PC-3 (cell line): ENCODE measurements at regions not wholly inside any gene's neighbourhood (a gene's known extent, or its start where the extent isn't known, plus 50 kb on each side); places are given as distances from the start of the nearest gene placed in this dataset.

Source experiments
- ATAC-seq: fragments of 200-7000 bp; cut with Tn5 transposase; 2 replicates; pipeline ENCODE4 v1.9.1; 2020; ENCODE audit warnings: mild to moderate bottlenecking, moderate library complexity
- BruUV-seq: library from RNA; stranded (reverse); fragments of 400-500 nt; replicated peaks from 2 replicates; lab custom pipeline; 2021; lab: Mats Ljungman, UMichigan
- CTCF ChIA-PET: fragments of 300-600 bp; sonication (Branson Sonifier 250); formaldehyde crosslinking; loops from one replicate; lab custom pipeline; 2022; ENCODE audit warnings: antibody characterized with exemption; lab: Charles Lee
- POLR2A ChIA-PET: fragments of 300-600 bp; sonication (Branson Sonifier 250); formaldehyde crosslinking; loops from one replicate; lab custom pipeline; 2022; ENCODE audit warnings: antibody characterized with exemption; ENCODE audit not compliant: unreplicated experiment; lab: Charles Lee
- DNase-seq: peaks from one replicate; pipeline ENCODE4 v3.0.0-alpha.2; 2015
- H2AFZ ChIP-seq: fragments of 300-600 bp; sonication (generic); 2 replicates; pipeline ENCODE4 v1.6.0; 2016; ENCODE audit warnings: antibody characterized with exemption, low read length
- H3F3A ChIP-seq: fragments of 300-600 bp; sonication (generic); one replicate; pipeline ENCODE4 v1.6.0; 2017; ENCODE audit warnings: antibody characterized with exemption, low read length, control low read depth, mild to moderate bottlenecking; ENCODE audit not compliant: unreplicated experiment
- H3K27ac ChIP-seq: fragments of 300-600 bp; sonication (generic); 2 replicates; pipeline ENCODE4 v1.5.1; 2016; ENCODE audit warnings: mild to moderate bottlenecking, low read length
- H3K27me3 ChIP-seq: fragments of 300-600 bp; sonication (generic); 2 replicates; pipeline ENCODE4 v1.6.1; 2016; ENCODE audit warnings: low read length, mixed read lengths
- H3K36me3 ChIP-seq: fragments of 300-600 bp; sonication (generic); 2 replicates; pipeline ENCODE4 v1.6.1; 2016; ENCODE audit warnings: low read depth, mixed run types, low read length, mixed read lengths
- H3K4me1 ChIP-seq: fragments of 300-600 bp; sonication (generic); 2 replicates; pipeline ENCODE4 v1.5.1; 2016; ENCODE audit warnings: low read length; ENCODE audit not compliant: insufficient read depth
- H3K4me2 ChIP-seq: fragments of 300-600 bp; sonication (generic); 2 replicates; pipeline ENCODE4 v1.6.0; 2016; ENCODE audit warnings: low read length
- H3K4me3 ChIP-seq: fragments of 300-600 bp; sonication (generic); 2 replicates; pipeline ENCODE4 v1.5.1; 2016; ENCODE audit warnings: mild to moderate bottlenecking, low read length, mixed read lengths
- H3K79me2 ChIP-seq: fragments of 300-600 bp; sonication (generic); 2 replicates; pipeline ENCODE4 v1.6.1; 2017; ENCODE audit warnings: low read length, mixed read lengths
- H3K9ac ChIP-seq: fragments of 300-600 bp; sonication (generic); 2 replicates; pipeline ENCODE4 v1.6.0; 2016; ENCODE audit warnings: mild to moderate bottlenecking, low read length
- H3K9me2 ChIP-seq: fragments of 300-600 bp; sonication (generic); replicated peaks from 2 replicates; pipeline ENCODE4 v1.6.1; 2016; ENCODE audit warnings: mixed run types, low read length, mixed read lengths
- H3K9me3 ChIP-seq: fragments of 300-600 bp; sonication (generic); 2 replicates; pipeline ENCODE4 v1.6.1; 2016; ENCODE audit warnings: low read length, mixed read lengths
- H4K20me1 ChIP-seq: fragments of 300-600 bp; sonication (generic); 2 replicates; pipeline ENCODE4 v1.6.1; 2016; ENCODE audit warnings: low read length, mixed read lengths
- EZH2 ChIP-seq: fragments of 300-600 bp; sonication (generic); IDR thresholded peaks from one replicate; pipeline ENCODE4 v1.6.1; 2017; ENCODE audit warnings: antibody characterized with exemption, mild to moderate bottlenecking, low read length; ENCODE audit not compliant: unreplicated experiment
- EZH2phosphoT487 ChIP-seq: fragments of 300-600 bp; sonication (generic); IDR thresholded peaks from 2 replicates; pipeline ENCODE4 v1.6.1; 2018; ENCODE audit warnings: mild to moderate bottlenecking, antibody characterized with exemption, low read length, borderline replicate concordance
- intact Hi-C: fragments of 100-400 bp; cut with micrococcal nuclease; formaldehyde crosslinking; loops from 2 replicates; pipeline ENCODE4 v1.9.0; 2023
- TF ChIP-seq, protein P1 (sequence below): fragments of 300-600 bp; sonication (generic); conservative IDR thresholded peaks from 2 replicates; pipeline ENCODE4 v1.5.1; 2017; ENCODE audit warnings: antibody characterized with exemption, low read depth, mild to moderate bottlenecking, low read length

DNA sequence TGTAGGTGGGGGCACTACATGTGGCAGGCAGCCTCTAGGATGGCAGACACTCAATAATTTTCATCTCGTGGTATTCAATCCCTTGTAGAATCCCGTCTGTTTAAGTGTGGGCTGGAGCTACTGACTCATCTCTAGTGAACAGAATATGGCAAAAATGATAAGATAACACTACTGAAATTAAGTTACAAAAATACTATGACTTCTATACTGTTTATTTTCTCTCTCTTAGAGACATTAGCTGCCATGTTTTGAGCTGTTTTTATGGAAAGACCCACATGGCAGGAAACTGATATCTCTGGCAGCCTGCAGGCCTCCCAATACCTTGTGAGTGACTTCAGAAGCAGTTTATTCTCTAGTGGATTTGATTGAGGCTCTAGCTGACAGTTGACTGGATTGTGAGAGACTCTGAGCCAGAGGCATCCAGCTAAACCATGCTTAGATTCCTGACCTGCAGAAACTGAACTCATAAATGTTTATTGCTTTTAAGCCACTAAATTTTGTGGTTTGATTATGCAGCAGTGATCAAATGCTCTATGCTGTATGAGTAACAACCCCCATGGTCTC is 298.8 kb upstream of the CTSO start:
- ATAC-seq = no peak
- BruUV-seq = no TSS peak

DNA sequence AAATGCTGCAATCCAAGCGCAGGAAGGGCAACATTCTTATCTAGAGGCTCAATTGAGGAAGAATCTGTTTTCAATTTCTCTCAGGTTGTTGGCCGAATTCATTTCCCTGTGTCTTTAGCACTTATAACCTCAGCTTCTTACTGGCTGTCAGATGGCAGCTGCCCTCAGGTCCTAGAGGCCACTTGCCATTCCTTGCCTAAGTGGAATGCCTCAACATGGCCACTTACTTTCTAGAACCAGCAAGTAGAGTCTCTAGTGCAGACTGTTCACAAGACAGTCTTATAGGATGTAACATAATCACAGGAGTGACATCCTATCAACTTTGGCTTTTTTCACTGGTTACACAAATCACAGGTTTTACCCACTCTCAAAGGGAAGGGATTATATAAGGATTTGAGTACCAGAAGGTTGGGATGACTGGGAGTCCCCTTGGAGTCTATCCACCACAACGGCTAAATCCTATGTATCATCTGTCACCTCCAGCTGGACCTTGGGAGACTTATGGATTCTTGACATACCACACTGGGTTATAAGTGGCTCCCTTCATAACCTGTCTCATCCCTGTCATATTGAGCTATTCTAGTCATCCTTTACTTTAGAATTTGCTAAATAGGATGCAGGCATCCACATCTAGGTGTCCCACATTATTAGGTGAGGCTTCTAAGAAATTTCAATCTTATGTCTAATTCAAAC is 297.9 kb upstream of the CTSO start:
- POLR2A ChIA-PET = no interaction called here
- no TSS peak for BruUV-seq
- ATAC-seq (no peak), DNase-seq (no peak)
- Histone ChIP-seq H3K36me3 (no peaks in the 10 kb centered on the region), H2AFZ (no peak overlapping the region), H4K20me1 (no peaks in the 10 kb centered on the region), H3K4me3 (no peak overlapping the region), H3K27me3 (no peaks in the 10 kb centered on the region), H3K9me2 (no peaks in the 10 kb centered on the region), H3K4me1 (no peaks in the 10 kb centered on the region), H3K9ac (no peak overlapping the region), H3K9me3 (no peaks in the 10 kb centered on the region), H3K79me2 (no peaks in the 10 kb centered on the region), H3K4me2 (no peak overlapping the region), H3K27ac (no peak overlapping the region), H3F3A (no peaks in the 10 kb centered on the region)
- TF ChIP-seq, protein P1, sequence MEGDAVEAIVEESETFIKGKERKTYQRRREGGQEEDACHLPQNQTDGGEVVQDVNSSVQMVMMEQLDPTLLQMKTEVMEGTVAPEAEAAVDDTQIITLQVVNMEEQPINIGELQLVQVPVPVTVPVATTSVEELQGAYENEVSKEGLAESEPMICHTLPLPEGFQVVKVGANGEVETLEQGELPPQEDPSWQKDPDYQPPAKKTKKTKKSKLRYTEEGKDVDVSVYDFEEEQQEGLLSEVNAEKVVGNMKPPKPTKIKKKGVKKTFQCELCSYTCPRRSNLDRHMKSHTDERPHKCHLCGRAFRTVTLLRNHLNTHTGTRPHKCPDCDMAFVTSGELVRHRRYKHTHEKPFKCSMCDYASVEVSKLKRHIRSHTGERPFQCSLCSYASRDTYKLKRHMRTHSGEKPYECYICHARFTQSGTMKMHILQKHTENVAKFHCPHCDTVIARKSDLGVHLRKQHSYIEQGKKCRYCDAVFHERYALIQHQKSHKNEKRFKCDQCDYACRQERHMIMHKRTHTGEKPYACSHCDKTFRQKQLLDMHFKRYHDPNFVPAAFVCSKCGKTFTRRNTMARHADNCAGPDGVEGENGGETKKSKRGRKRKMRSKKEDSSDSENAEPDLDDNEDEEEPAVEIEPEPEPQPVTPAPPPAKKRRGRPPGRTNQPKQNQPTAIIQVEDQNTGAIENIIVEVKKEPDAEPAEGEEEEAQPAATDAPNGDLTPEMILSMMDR = no peak
- TF ChIP-seq EZH2phosphoT487 = no peak
- TF ChIP-seq EZH2 = no peak
- CTCF ChIA-PET = no interaction called here
- intact Hi-C loops = no loop called here

More for the DNA sequence above, 298.8 kb upstream of the CTSO start:
- H4K20me1 ChIP-seq = no peaks in the 10 kb centered on the region
- TF ChIP-seq EZH2 (no peak), EZH2phosphoT487 (no peak)
- TF ChIP-seq, protein P1 = no peak
- intact Hi-C loops = no loop called here
- no peaks in the 10 kb centered on the region for H3F3A ChIP-seq
- no peaks in the 10 kb centered on the region for H3K36me3 ChIP-seq
- H3K9me2 ChIP-seq = no peaks in the 10 kb centered on the region
- no peak overlapping the region for H2AFZ ChIP-seq
- DNase-seq = no peak
- no peak overlapping the region for H3K9ac ChIP-seq
- CTCF ChIA-PET = no interaction called here
- no peak overlapping the region for H3K27ac ChIP-seq
- H3K79me2 ChIP-seq = no peaks in the 10 kb centered on the region
- H3K9me3 ChIP-seq = no peaks in the 10 kb centered on the region
- no peaks in the 10 kb centered on the region for H3K27me3 ChIP-seq
- H3K4me3 ChIP-seq = no peak overlapping the region
- H3K4me2 ChIP-seq = no peak overlapping the region
- no peaks in the 10 kb centered on the region for H3K4me1 ChIP-seq
- POLR2A ChIA-PET = no interaction called here

- H3K9me2 ChIP-seq = no peaks in the 10 kb centered on the region
- H3K27me3 ChIP-seq = no peaks in the 10 kb centered on the region
- no peak overlapping the region for H3K27ac ChIP-seq
- no peaks in the 10 kb centered on the region for H3K9me3 ChIP-seq
- no peaks in the 10 kb centered on the region for H4K20me1 ChIP-seq
- BruUV-seq = no TSS peak
- TF ChIP-seq EZH2 (no peak), EZH2phosphoT487 (no peak)
- TF ChIP-seq, protein P1 = no peak
- POLR2A ChIA-PET = no interaction called here
- H3F3A ChIP-seq = no peaks in the 10 kb centered on the region
- no peaks in the 10 kb centered on the region for H3K4me1 ChIP-seq
- H3K36me3 ChIP-seq = no peaks in the 10 kb centered on the region
- no peaks in the 10 kb centered on the region for H3K79me2 ChIP-seq
- intact Hi-C loops = no loop called here
- CTCF ChIA-PET = no interaction called here
- DNase-seq = no peak
- no peak overlapping the region for H3K4me3 ChIP-seq
- no peak overlapping the region for H2AFZ ChIP-seq
- ATAC-seq = no peak
- H3K4me2 ChIP-seq = no peak overlapping the region
- no peak overlapping the region for H3K9ac ChIP-seq
Measured at GRCh38 chr4:156248917-156249316, 295.3 kb upstream of the CTSO start.
